Gastroesophageal sphincter (tissue), 3 donors: ENCODE measurements at regions not wholly inside any gene's neighbourhood (a gene's known extent, or its start where the extent isn't known, plus 50 kb on each side); places are given as distances from the start of the nearest gene placed in this dataset.

ENCODE experiments used
- EP300 ChIP-seq: sonication (generic); formaldehyde crosslinking; IDR thresholded peaks from one replicate; pipeline ENCODE4 v1.6.1; 2017; ENCODE audit warnings: antibody characterized with exemption, mild to moderate bottlenecking
- POLR2A ChIP-seq, 2 donors: fragments of 450-650 bp; IDR thresholded peaks; one replicate each; pipeline ENCODE4 v1.6.1; 2017; ENCODE audit warnings: antibody characterized with exemption in 2 of 2, mild to moderate bottlenecking in 2 of 2, moderate library complexity in 1 of 2
- POLR2AphosphoS5 ChIP-seq: sonication (generic); formaldehyde crosslinking; IDR thresholded peaks from one replicate; pipeline ENCODE4 v1.6.1; 2017; ENCODE audit warnings: antibody characterized with exemption
- TF ChIP-seq, protein P1 (sequence below), 4 experiments: fragments of 200-600 bp in 2 of 4; fragments of 450-650 bp in 2 of 4; sonication (generic) in 1 of 4; IDR thresholded peaks; one replicate each; pipeline ENCODE4 v1.5.1; 2017 to 2019; ENCODE audit warnings: antibody characterized with exemption in 4 of 4, mild to moderate bottlenecking in 2 of 4, moderate library complexity in 2 of 4

GRCh38 chr15:62527387-62527786 is 362.3 kb upstream of the C2CD4B start:
- TF ChIP-seq, protein P1, sequence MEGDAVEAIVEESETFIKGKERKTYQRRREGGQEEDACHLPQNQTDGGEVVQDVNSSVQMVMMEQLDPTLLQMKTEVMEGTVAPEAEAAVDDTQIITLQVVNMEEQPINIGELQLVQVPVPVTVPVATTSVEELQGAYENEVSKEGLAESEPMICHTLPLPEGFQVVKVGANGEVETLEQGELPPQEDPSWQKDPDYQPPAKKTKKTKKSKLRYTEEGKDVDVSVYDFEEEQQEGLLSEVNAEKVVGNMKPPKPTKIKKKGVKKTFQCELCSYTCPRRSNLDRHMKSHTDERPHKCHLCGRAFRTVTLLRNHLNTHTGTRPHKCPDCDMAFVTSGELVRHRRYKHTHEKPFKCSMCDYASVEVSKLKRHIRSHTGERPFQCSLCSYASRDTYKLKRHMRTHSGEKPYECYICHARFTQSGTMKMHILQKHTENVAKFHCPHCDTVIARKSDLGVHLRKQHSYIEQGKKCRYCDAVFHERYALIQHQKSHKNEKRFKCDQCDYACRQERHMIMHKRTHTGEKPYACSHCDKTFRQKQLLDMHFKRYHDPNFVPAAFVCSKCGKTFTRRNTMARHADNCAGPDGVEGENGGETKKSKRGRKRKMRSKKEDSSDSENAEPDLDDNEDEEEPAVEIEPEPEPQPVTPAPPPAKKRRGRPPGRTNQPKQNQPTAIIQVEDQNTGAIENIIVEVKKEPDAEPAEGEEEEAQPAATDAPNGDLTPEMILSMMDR (IDR thresholded peaks at IDR 0.05) = no peak
- TF ChIP-seq POLR2A (IDR thresholded peaks at IDR 0.05) (no peak), EP300 (no peak), POLR2AphosphoS5 (no peak)
